Ascending aorta (tissue), 2 donors: ENCODE measurements at regions not wholly inside any gene's neighbourhood (a gene's known extent, or its start where the extent isn't known, plus 50 kb on each side); places are given as distances from the start of the nearest gene placed in this dataset.

Experiments used
- DNase-seq, 2 donors: peaks; one replicate each; pipeline ENCODE4 v3.0.0-alpha.2; 2019; ENCODE audit warnings: low spot score in 2 of 2
- H3K27ac ChIP-seq, 2 donors: fragments of 200-600 bp; sonication (generic); one replicate each; pipeline ENCODE4 v1.5.1; 2016 to 2017; ENCODE audit warnings: mild to moderate bottlenecking in 1 of 2
- H3K27me3 ChIP-seq: fragments of 200-600 bp; sonication (generic); one replicate; pipeline ENCODE4 v1.5.1; 2017
- H3K36me3 ChIP-seq, 2 donors: fragments of 200-600 bp; sonication (generic); one replicate each; pipeline ENCODE4 v1.5.1; 2016
- H3K4me1 ChIP-seq, 2 donors: fragments of 200-600 bp; sonication (generic); one replicate each; pipeline ENCODE4 v1.5.1; 2016 to 2017; ENCODE audit warnings: mild to moderate bottlenecking in 1 of 2
- H3K4me3 ChIP-seq, 2 donors: fragments of 200-600 bp; sonication (generic); one replicate each; pipeline ENCODE4 v1.5.1; 2016 to 2017; ENCODE audit warnings: mild to moderate bottlenecking in 1 of 2
- H3K9me3 ChIP-seq, 2 donors: fragments of 200-600 bp; sonication (generic); one replicate each; pipeline ENCODE4 v1.5.1; 2016
- CTCF ChIP-seq, 3 experiments: fragments of 200-600 bp in 2 of 3; fragments of 450-650 bp in 1 of 3; sonication (generic) in 2 of 3; IDR thresholded peaks; one replicate each; pipeline ENCODE4 v1.5.1; 2016 to 2019; ENCODE audit warnings: antibody characterized with exemption in 3 of 3, mild to moderate bottlenecking in 1 of 3, moderate library complexity in 1 of 3
- intact Hi-C: fragments of 100-400 bp; cut with DNase I; formaldehyde crosslinking; loops from one replicate; pipeline ENCODE4 v1.15.1; 2023

DNA sequence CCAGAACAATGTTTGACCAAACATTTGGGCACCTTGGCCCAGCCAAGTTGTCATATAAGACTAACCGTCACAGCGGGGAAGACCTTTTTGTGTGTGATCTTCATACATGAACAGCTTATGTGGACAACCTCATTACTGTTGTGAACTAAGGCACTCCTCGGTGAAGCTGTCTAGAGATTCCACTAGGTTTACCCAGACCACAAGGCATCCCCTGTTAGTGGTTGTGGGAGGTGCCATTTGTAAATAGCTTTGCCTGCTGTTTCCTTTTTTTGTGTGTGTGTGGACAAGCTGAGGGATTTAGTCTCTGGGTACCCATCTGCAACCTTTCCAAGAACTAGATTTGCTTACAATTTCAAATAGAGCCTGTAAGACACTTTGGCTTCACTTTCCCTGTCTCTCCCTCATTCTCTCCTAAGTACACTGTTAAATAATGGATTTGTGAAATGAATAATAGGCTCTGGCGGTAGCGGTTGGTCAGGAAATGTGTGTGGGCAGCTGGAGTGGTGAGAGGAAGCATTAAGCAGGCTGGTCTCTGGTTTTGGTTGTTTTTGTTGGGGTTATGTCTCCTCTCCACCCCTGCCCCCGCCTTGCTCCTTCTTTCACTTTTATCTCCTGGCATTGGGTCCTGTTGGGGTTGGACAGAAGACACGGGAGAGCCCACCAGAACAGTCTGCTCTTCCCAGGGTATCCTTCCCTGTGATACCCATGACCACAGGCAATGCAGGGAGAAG, 727.6 kb downstream of the VRK1 start:
- no peak for DNase-seq
- no peaks in the 10 kb centered on the region for H3K9me3 ChIP-seq
- H3K4me1 ChIP-seq = no peaks in the 10 kb centered on the region
- intact Hi-C loops = no loop called here
- H3K27me3 ChIP-seq = no peaks in the 10 kb centered on the region
- H3K36me3 ChIP-seq = no peaks in the 10 kb centered on the region
- H3K27ac ChIP-seq = no peak overlapping the region
- no peak overlapping the region for H3K4me3 ChIP-seq
- TF ChIP-seq CTCF (IDR thresholded peaks at IDR 0.05) = no peak

DNA sequence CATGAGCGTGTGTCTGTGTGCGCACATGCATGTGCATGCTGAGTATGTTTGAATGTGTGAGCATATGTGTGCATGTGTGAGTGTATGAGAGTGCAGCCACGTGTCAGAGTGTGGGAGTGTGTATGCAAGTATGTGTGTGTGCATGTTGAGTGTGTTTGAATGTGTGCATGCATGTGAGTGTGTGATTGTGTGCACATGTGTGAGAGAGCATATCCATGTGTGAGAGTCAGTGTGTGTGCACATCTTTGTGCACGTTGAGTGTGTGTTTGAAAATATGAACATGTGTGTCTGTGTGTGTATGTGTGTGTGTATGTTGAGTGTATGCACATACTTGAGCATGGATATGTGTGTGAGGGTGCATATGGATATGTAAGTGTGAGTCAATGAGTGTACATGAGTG, 730.8 kb downstream of the VRK1 start:
- Histone ChIP-seq H3K27ac (no peak overlapping the region), H3K36me3 (no peaks in the 10 kb centered on the region), H3K4me1 (no peaks in the 10 kb centered on the region), H3K4me3 (no peak overlapping the region), H3K27me3 (no peaks in the 10 kb centered on the region), H3K9me3 (no peaks in the 10 kb centered on the region)
- TF ChIP-seq CTCF (IDR thresholded peaks at IDR 0.05) = no peak
- intact Hi-C loops = no loop called here
- no peak for DNase-seq

DNA sequence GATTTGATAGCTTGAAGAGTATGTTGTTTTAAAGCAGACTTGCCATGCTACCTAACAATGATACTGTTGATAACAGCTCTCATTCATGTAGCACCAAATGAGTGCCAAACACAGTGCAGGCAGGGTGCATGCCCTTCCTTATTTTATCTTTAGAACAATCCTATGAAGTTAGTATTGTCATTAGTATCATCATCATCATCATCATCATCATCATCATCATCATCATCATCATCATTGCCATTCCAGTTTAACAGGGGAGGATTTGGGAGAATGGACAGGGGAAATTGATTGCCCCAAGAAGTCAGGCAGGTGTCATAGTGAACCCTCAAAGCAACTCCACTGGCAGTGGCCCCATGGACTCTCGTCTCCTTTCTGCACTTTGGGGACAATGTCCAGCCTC, 734.9 kb downstream of the VRK1 start:
- Histone ChIP-seq H3K36me3 (no peaks in the 10 kb centered on the region), H3K4me3 (no peak overlapping the region), H3K9me3 (no peaks in the 10 kb centered on the region), H3K4me1 (no peaks in the 10 kb centered on the region), H3K27ac (no peak overlapping the region), H3K27me3 (no peaks in the 10 kb centered on the region)
- no peak for TF ChIP-seq CTCF (IDR thresholded peaks at IDR 0.05)
- DNase-seq = no peak
- intact Hi-C loops = no loop called here

- Histone ChIP-seq H3K4me3 (no peak overlapping the region), H3K4me1 (no peaks in the 10 kb centered on the region), H3K9me3 (no peaks in the 10 kb centered on the region), H3K27ac (no peak overlapping the region), H3K36me3 (no peaks in the 10 kb centered on the region), H3K27me3 (no peaks in the 10 kb centered on the region)
- TF ChIP-seq CTCF (IDR thresholded peaks at IDR 0.05) = no peak
- no peak for DNase-seq
- intact Hi-C loops = no loop called here
These were observed 739.2 kb downstream of the VRK1 start for GRCh38 chr14:97536421-97536820.

DNA sequence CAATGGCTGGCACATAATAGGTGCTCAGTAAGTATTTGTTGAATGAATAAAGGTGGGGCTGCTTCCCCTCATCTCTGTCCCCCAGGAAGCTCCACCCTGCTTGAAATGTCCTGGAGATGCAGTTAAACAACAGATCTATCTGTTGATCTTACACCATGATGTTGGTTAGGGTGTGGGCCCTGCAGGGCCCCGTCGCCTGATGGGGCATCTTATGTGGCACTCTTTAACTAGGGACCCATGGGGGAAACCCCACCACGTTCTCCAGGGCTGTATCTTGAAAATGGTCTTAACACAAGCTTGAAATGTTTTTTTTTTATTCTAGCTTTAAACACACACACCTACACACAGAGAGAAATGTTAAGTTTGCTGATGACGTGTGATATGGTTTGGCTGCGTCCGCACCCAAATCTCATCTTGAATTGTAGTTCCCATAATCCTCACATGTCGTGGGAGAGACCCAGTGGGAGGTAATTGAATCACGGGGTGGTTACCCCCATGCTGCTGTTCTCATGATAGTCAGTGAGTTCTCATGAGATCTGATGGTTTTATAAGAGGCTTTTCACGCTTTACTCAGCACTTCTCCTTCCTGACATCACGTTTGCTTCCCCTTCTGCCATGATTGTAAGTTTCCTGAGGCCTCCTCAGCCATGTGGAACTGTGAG, 741.7 kb downstream of the VRK1 start:
- intact Hi-C loops = no loop called here

More for the DNA sequence above, 741.7 kb downstream of the VRK1 start:
- H3K4me3 ChIP-seq = no peak overlapping the region
- H3K36me3 ChIP-seq = no peaks in the 10 kb centered on the region
- no peaks in the 10 kb centered on the region for H3K27me3 ChIP-seq
- no peaks in the 10 kb centered on the region for H3K9me3 ChIP-seq
- H3K4me1 ChIP-seq = no peaks in the 10 kb centered on the region
- no peak for DNase-seq
- no peak for TF ChIP-seq CTCF (IDR thresholded peaks at IDR 0.05)
- H3K27ac ChIP-seq = no peak overlapping the region
